Nephron progenitor cell (in vitro differentiated cells): ENCODE measurements at regions not wholly inside any gene's neighbourhood (a gene's known extent, or its start where the extent isn't known, plus 50 kb on each side); places are given as distances from the start of the nearest gene placed in this dataset.

Experiments
- DNase-seq: peaks from one replicate; pipeline ENCODE4 v3.0.0; 2021
- H3K27ac Mint-ChIP-seq: 2 replicates; pipeline ENCODE4 v1.8.0; 2021; ENCODE audit warnings: mild to moderate bottlenecking, moderate library complexity, mixed read lengths
- H3K27me3 Mint-ChIP-seq: 2 replicates; pipeline ENCODE4 v1.8.0; 2021; ENCODE audit warnings: mild to moderate bottlenecking, low read depth, mixed read lengths; ENCODE audit not compliant: poor library complexity
- H3K36me3 Mint-ChIP-seq: 2 replicates; pipeline ENCODE4 v1.8.0; 2021; ENCODE audit warnings: low read depth, mixed read lengths
- H3K4me1 Mint-ChIP-seq: 2 replicates; pipeline ENCODE4 v1.8.0; 2021; ENCODE audit warnings: mixed read lengths
- H3K4me3 Mint-ChIP-seq: 2 replicates; pipeline ENCODE4 v1.8.0; 2021; ENCODE audit warnings: mild to moderate bottlenecking, moderate library complexity, mixed read lengths
- H3K9me3 Mint-ChIP-seq: 2 replicates; pipeline ENCODE4 v1.8.0; 2021; ENCODE audit warnings: mild to moderate bottlenecking, moderate library complexity, mixed read lengths
- TF ChIP-seq, protein P1 (sequence below): fragments of 200-600 bp; sonication (generic); IDR thresholded peaks from 2 replicates; pipeline ENCODE4 v1.5.0; 2021; ENCODE audit warnings: antibody characterized with exemption

DNA sequence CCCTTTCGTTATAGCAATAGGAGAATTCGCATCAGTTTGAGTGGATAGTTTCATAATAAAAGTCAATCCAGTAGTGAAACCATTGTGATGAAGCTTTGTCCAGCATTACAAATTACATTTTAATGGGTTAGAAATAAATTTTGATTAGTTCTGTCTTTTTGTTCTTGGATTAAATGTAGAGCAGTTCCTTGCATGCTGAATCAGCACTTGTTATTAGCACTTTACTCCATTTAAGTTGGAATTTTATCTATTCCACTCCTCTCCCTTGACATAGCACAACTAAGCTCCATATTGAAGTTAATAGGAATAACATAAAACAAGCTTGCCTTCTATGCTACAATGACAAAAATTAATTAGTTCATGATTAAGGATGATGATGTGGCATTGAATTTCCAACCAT, 624.1 kb downstream of the CCDC85A start:
- no peaks in the 10 kb centered on the region for H3K4me1 Mint-ChIP-seq
- no peaks in the 10 kb centered on the region for H3K9me3 Mint-ChIP-seq
- H3K27ac Mint-ChIP-seq: no peak overlapping the region
- H3K36me3 Mint-ChIP-seq: no peaks in the 10 kb centered on the region
- DNase-seq: no peak
- H3K4me3 Mint-ChIP-seq: no peak overlapping the region
- TF ChIP-seq, protein P1, sequence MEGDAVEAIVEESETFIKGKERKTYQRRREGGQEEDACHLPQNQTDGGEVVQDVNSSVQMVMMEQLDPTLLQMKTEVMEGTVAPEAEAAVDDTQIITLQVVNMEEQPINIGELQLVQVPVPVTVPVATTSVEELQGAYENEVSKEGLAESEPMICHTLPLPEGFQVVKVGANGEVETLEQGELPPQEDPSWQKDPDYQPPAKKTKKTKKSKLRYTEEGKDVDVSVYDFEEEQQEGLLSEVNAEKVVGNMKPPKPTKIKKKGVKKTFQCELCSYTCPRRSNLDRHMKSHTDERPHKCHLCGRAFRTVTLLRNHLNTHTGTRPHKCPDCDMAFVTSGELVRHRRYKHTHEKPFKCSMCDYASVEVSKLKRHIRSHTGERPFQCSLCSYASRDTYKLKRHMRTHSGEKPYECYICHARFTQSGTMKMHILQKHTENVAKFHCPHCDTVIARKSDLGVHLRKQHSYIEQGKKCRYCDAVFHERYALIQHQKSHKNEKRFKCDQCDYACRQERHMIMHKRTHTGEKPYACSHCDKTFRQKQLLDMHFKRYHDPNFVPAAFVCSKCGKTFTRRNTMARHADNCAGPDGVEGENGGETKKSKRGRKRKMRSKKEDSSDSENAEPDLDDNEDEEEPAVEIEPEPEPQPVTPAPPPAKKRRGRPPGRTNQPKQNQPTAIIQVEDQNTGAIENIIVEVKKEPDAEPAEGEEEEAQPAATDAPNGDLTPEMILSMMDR: no peak
- H3K27me3 Mint-ChIP-seq: no peaks in the 10 kb centered on the region

DNA sequence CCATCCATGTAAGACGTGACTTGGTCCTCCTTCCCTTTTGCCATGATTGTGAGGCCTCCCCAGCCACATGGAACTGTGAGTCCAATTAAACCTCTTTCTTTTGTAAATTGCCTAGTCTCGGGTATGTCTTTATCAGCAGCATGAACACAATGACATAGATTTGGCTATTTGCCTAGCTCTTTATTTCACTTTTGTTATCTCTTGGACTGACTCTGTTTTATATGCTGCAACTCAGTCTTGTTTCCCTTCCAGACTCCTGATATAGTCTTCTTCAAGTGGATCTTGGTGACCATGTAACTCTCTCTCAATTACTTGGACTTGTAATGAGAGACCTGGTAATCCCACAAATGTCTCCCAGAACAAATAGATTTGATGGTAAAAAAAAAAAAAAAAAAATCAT, 627.6 kb downstream of the CCDC85A start:
- H3K27ac Mint-ChIP-seq: no peak overlapping the region
- H3K9me3 Mint-ChIP-seq: no peaks in the 10 kb centered on the region
- H3K36me3 Mint-ChIP-seq: no peaks in the 10 kb centered on the region
- H3K4me3 Mint-ChIP-seq: no peak overlapping the region
- no peaks in the 10 kb centered on the region for H3K4me1 Mint-ChIP-seq
- DNase-seq: no peak
- TF ChIP-seq, protein P1: no peak
- H3K27me3 Mint-ChIP-seq: no peaks in the 10 kb centered on the region

DNA sequence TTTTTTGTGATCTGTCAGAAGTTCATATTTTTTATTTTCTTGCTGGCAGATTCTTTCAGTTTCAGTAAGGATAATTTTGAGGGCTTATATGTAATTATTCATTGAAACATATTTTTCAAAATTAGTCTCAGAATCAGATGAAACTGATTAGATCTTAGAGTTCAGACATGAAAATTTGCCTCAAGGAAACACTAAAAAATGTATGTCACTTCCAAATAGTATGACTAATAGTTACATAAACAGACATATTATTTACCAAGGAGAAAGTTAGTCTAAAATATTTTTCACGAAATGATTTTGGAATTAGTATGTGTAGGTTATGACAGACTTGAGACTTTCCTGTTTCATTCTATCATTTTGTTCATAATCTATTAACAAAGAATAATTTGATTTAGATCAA, 628.6 kb downstream of the CCDC85A start:
- no peaks in the 10 kb centered on the region for H3K27me3 Mint-ChIP-seq
- no peak for DNase-seq
- TF ChIP-seq, protein P1: no peak
- H3K27ac Mint-ChIP-seq: no peak overlapping the region
- H3K9me3 Mint-ChIP-seq: no peaks in the 10 kb centered on the region
- no peaks in the 10 kb centered on the region for H3K4me1 Mint-ChIP-seq
- no peak overlapping the region for H3K4me3 Mint-ChIP-seq
- no peaks in the 10 kb centered on the region for H3K36me3 Mint-ChIP-seq

DNA sequence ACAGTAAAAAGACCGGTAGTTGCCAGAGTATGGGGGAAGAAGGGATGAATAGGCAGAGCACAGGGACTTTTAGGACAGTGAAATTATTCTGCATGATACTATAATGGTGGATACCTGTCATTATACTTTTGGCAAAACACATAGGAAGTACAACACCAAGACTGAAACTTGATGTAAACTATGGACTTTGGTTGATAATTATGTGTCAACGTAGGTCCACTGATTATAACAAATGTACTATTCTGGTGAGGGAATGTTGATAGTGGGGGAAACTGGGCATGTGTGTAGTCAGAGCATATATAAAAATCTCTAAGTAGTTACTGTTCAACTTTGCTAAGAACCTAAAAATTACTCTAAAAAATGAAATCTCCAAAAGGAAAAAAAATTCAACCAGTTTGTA, 629.7 kb downstream of the CCDC85A start:
- Mint-ChIP-seq H3K27me3 (no peaks in the 10 kb centered on the region), H3K27ac (no peak overlapping the region), H3K4me1 (no peaks in the 10 kb centered on the region), H3K9me3 (no peaks in the 10 kb centered on the region), H3K4me3 (no peak overlapping the region), H3K36me3 (no peaks in the 10 kb centered on the region)
- no peak for DNase-seq
- TF ChIP-seq, protein P1: no peak

DNA sequence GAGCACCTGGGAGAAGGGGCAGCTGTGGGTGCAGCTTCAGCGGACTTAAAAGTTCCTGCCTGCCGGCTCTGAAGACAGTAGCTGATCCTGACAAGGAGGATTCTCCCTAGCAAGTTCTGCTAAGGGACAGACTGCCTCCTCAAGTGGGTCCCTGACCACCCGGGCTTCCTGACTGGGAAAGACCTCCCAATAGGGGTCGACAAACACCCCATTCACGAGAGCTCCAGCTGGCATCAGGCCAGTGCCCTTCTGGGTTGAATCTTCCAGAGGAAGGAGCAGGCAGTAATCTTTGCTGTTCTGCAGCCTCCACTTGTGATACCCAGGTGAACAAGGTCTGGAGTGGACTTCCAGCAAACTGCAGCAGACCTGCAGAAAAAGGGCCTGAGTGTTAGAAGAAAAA, 632.9 kb downstream of the CCDC85A start:
- Mint-ChIP-seq H3K4me3 (no peak overlapping the region), H3K36me3 (no peaks in the 10 kb centered on the region), H3K9me3 (peaks cover 28% of the 10 kb centered on the region), H3K4me1 (no peaks in the 10 kb centered on the region), H3K27me3 (no peaks in the 10 kb centered on the region), H3K27ac (no peak overlapping the region)
- TF ChIP-seq, protein P1: no peak
- no peak for DNase-seq

DNA sequence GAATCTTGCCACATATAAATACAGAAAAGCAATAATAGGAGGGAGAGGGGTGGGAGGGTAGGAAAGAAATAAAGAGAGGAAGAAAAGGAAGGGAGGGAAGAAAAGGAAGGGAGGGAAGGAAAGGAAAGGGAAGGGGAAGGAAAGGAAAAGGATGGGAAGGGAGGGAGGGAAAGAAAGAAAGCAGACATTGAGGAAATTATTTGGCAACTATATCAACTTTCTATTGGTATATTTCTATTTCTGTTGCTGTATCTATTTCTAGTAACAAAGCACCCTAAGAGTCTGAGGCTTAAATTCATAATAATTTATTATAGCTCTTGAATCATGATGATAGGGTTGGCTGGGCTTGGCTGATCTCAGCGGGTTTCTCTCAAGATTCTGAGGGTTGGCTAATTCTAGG, 648.0 kb downstream of the CCDC85A start:
- Mint-ChIP-seq H3K36me3 (no peaks in the 10 kb centered on the region), H3K4me1 (no peaks in the 10 kb centered on the region), H3K27ac (no peak overlapping the region), H3K27me3 (no peaks in the 10 kb centered on the region), H3K4me3 (no peak overlapping the region), H3K9me3 (no peaks in the 10 kb centered on the region)
- TF ChIP-seq, protein P1: no peak
- no peak for DNase-seq
